ENCODE measurements at regions not wholly inside any gene's neighbourhood (a gene's known extent, or its start where the extent isn't known, plus 50 kb on each side); places are given as distances from the start of the nearest gene placed in this dataset.

- DNase-seq (ENCODE audit: low read depth, low spot score): no peak
- no peak overlapping the region for H2AFZ ChIP-seq (ENCODE audit: low read depth, low read length)
- H3K36me3 ChIP-seq (ENCODE audit: control insufficient read depth in 2 of 2, extremely low read depth in 1 of 2, insufficient read depth in 2 of 2, low read length in 2 of 2): no peaks in the 10 kb centered on the region
- POLR2A ChIA-PET: no interaction called here
- H3K9me1 ChIP-seq (replicated peaks; ENCODE audit: control insufficient read depth, extremely low read depth, insufficient read depth, low read length): no peaks in the 10 kb centered on the region
- dilution Hi-C loops (cut with MboI; ENCODE audit: extremely low pct_ligation_motif_present, low sequenced_read_pairs) (no loop called here), intact Hi-C loops (cut with micrococcal nuclease) (no loop called here)
- H3K9me3 ChIP-seq (replicated peaks; ENCODE audit: control insufficient read depth, insufficient read depth, low read length): no peaks in the 10 kb centered on the region
- BruUV-seq (replicated peaks): no TSS peak
- H3K9ac ChIP-seq (replicated peaks; ENCODE audit: extremely low read depth, insufficient read depth, low read length): no peak overlapping the region
- H3K27ac ChIP-seq (ENCODE audit: insufficient read depth, low read depth, low read length): no peak overlapping the region
- no peak for TF ChIP-seq MAX (IDR thresholded peaks at IDR 0.05; ENCODE audit: insufficient read depth, insufficient read length)
- TF ChIP-seq JUN (IDR thresholded peaks at IDR 0.05; ENCODE audit: borderline replicate concordance, insufficient read depth, insufficient read length, low read depth): no peak
- TF ChIP-seq CTCF (IDR thresholded peaks at IDR 0.05; ENCODE audit: extremely low read depth in 1 of 2, insufficient read depth in 1 of 2, low read depth in 1 of 2, low read length in 2 of 2): no peak
- TF ChIP-seq MYC (IDR thresholded peaks at IDR 0.05; ENCODE audit: low read depth, low read length): no peak
- no peak for TF ChIP-seq POLR2A (IDR thresholded peaks at IDR 0.05; ENCODE audit: low read depth, low read length)
- TF ChIP-seq EZH2 (IDR thresholded peaks at IDR 0.05; ENCODE audit: borderline replicate concordance, low read depth, low read length, severe bottlenecking): no peak
- no peak for TF ChIP-seq FOS (IDR thresholded peaks at IDR 0.05; ENCODE audit: borderline replicate concordance, insufficient read depth, low read length)
- no peak for TF ChIP-seq POLR2AphosphoS5 (IDR thresholded peaks at IDR 0.05; ENCODE audit: insufficient read depth, low read depth, low read length)
- no peaks in the 10 kb centered on the region for H3K79me2 ChIP-seq (ENCODE audit: control insufficient read depth, insufficient read depth, low read length)
- no peak overlapping the region for H3K4me3 ChIP-seq (replicated peaks in 1 of 3; ENCODE audit: insufficient read depth in 1 of 3, low read depth in 1 of 3, low read length in 3 of 3)
- CTCF ChIA-PET: interaction anchor here (1.7 to 2.2 kb wide), 2 partner anchors 137 to 144 kb away, joined by 3 to 7 read pairs; no protein-coding TSS in a partner anchor
- H3K27me3 ChIP-seq (ENCODE audit: control insufficient read depth in 2 of 2, insufficient read depth in 2 of 2, low read length in 2 of 2): peaks cover 0 to 1% of the 10 kb centered on the region in 2 experiments
- no peak overlapping the region for H3K4me2 ChIP-seq (ENCODE audit: insufficient read depth, low read length)
- FAIRE-seq: no peak
- H3K4me1 ChIP-seq (ENCODE audit: control insufficient read depth, extremely low read depth, insufficient read depth, low read length): no peaks in the 10 kb centered on the region
- no peaks in the 10 kb centered on the region for H4K20me1 ChIP-seq (replicated peaks; ENCODE audit: control insufficient read depth, extremely low read depth, insufficient read depth, low read length)
Observed at GRCh38 chr12:4992871-4993270, 50.8 kb upstream of the KCNA5 start.
